ENCODE measurements at regions not wholly inside any gene's neighbourhood (a gene's known extent, or its start where the extent isn't known, plus 50 kb on each side); places are given as distances from the start of the nearest gene placed in this dataset.
"Not testable (repeated sequence)": the region's sequence is repeated elsewhere in the genome, so short reads cannot be mapped to it uniquely, and the experiment has no call there.

DNA sequence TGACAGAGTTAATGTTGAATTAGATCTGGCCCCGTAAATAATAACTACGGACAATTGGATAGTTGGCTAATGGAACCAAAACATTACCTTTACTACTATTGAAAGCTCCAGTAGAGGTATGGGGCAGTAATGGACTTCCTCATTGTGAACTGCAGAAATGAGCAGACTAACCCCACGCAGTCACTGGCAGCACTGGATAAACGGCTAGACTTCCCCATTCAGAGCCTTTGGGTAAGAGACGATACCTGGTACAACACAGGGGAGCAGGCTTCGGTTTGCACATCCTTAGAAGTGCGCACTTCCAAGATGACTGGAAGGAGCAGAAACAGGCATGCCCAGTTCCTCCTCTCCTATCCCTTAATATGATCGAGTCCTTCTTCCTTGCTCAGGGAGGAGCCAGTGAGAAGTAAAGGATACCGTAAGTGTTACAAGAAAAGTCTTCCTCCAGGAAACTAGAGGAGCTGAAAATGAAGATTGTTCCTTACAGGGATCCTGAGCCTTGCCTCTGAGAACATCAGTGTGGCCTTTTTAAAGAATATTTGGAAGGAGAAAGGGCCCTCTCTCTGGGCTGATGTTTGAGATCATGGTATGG is 100.5 kb upstream of the NECTIN3 start:
- no peak for FAIRE-seq

DNA sequence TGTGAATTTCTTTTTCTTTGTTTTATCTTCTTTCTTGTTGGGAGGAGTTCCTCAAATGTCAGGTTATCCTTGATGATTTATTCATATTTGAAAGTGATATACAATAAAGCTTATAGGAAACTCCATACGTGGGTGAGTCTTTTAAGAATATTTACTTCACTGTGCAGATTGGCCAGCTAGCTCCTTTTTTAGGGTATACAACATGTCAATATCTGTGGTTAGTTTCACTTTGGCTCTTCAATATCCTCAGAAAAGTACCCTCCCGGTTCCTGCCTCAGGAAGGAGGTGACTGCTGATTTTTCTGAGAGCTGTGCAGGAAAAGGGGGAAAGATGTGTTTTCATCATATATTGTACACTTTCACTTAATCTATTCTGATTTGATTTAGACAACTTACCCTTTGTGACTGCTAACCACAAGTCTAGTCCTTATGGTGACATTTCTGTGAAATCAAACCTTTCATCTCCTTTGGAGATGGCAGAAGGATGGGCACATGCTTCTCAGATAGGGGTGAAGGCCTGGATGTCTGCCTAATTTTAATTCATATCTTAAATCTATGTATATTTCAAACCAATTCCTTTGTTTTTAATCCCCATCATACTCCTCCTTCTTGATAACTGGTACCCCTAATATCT is 98.2 kb upstream of the NECTIN3 start:
- no peak for FAIRE-seq

DNA sequence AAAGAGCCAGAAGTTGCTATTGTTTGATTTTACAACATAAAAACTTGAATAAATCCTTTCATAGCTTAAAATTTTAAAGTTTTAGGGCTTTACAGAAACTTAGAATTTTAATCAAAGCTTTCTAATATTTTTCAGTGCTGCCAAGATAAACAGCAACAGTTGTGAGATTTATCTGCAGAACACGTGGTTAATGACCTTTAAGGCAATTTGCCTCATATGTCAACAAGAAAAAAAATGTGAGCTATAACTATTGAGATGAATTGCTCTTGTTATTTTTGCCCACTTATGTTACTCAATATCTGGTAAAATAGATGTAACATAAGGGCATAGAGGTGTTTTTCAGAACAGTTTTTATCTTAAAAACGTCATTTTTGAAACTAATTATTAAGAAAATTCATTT is 96.7 kb upstream of the NECTIN3 start:
- peak; percentile 92 for FAIRE-seq

DNA sequence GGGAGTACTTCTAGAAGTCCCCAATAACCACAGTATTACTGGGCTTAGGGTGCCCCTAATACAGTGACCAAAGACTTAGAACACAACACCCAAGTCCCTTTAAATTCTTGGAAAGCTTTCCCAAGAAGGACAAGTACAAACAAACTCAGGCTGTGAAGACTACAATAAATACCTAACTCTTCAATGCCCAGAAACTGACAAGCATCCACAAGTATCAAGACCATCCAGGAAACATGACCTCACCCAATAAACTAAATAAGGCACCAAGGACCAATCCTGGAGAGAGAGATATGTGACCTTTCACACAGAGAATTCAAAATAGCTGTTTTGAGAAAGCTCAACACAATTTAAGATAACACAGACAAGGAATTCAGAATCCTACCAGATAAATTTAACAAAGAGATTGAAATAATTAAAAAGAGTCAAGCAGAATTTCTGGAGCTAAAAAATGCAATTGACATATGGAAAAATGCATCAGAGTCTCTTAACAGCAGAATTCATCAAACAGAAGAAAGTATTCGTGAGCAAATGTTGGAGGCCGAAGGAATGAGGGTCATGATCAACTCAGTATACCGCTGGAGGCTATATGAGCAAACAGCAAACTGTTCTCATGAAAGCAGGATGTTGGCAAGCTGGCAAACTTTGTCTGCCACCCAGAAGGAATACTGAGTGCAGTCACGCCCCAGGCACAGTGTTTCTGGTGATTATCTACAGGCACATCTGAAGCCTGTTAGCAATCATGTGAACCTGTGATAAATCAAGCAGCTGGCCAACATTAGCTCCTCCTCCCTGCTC is 87.0 kb upstream of the NECTIN3 start:
- FAIRE-seq = no peak

DNA sequence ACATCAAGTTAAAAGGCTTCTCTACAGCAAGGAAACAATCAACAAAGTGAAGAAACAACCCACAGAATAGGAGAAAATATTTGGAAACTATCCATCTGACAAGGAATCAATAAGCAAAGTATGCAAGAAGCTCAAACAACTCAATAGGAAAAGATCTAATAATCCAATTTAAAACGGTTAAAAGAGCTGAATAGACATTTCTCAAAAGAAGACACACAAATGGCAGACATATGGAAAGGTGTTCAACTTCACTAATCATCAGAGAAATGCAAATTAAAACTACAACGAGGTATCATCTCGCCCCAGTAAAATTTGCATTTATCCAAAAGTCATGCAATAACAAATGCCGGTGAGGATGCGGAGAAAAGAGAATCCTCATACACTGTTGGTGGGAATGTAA is 82.2 kb upstream of the NECTIN3 start:
- no peak for FAIRE-seq

GRCh38 chr3:110995461-110996231 is 76.0 kb upstream of the NECTIN3 start:
- peak; percentile 62 for FAIRE-seq

DNA sequence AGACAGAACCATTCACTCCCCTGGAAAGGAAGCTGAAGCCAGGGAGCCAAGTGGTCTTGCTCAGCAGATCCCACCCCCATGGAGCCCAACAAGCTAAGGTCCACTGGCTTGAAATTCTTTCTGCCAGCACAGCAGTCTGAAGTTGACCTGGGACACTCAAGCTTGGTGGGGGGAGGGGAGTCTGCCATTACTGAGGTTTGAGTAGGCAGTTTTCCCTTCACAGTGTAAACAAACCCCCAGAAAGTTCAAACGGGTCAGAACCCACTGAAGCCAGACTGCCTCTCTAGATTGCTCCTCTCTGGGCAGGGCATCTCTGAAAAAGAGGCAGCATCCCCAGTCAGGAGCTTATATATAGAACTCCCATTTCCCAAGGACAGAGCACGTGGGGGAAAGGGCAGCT is 72.8 kb upstream of the NECTIN3 start:
- not testable (repeated sequence) for FAIRE-seq

DNA sequence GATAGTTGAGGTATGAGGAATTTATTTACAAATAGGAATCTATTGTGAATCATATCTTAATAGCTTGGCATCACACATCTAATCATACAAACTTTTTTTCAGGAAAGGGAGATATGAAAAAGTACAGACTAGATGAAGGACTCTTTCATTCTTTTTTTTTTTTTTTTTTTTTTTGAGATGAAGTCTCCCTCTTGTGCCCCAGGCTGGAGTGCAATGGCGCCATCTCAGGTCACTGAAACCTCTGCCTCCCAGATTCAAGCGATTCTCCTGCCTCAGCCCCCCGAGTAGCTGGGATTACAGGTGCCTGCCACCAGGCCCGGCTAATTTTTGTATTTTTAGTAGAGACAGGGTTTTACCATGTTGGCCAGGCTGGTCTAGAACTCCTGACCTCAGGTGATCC is 65.1 kb upstream of the NECTIN3 start:
- not testable (repeated sequence) for FAIRE-seq

- no peak for FAIRE-seq
These were observed 59.0 kb upstream of the NECTIN3 start for GRCh38 chr3:111012388-111013248.
